ENCODE measurements at regions not wholly inside any gene's neighbourhood (a gene's known extent, or its start where the extent isn't known, plus 50 kb on each side); places are given as distances from the start of the nearest gene placed in this dataset.

DNA sequence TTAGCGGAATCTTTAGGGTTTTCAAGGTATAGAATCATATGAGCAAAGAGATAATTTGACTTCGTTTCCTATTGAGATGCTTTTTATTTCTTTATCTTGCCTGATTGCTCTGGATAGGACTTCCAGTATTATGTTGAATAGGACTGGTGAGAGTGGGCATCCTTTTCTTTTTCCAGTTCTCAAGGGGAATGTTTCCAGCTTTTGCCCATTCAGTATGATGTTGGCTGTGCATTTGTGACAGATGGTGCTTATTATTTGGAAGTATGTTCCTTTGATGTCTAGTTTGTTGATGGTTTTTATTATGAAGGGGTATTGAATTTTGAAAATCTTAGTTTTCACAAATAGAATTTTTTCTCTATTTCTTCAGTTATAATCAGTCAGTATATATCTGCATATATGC is 656.6 kb upstream of the MAP3K7 start:
- TF ChIP-seq SPI1 (IDR thresholded peaks at IDR 0.05; ENCODE audit: borderline replicate concordance, low read depth): no peak
- no peak for TF ChIP-seq GABPA (IDR thresholded peaks at IDR 0.05; ENCODE audit: low read depth)
- TF ChIP-seq, protein P1, sequence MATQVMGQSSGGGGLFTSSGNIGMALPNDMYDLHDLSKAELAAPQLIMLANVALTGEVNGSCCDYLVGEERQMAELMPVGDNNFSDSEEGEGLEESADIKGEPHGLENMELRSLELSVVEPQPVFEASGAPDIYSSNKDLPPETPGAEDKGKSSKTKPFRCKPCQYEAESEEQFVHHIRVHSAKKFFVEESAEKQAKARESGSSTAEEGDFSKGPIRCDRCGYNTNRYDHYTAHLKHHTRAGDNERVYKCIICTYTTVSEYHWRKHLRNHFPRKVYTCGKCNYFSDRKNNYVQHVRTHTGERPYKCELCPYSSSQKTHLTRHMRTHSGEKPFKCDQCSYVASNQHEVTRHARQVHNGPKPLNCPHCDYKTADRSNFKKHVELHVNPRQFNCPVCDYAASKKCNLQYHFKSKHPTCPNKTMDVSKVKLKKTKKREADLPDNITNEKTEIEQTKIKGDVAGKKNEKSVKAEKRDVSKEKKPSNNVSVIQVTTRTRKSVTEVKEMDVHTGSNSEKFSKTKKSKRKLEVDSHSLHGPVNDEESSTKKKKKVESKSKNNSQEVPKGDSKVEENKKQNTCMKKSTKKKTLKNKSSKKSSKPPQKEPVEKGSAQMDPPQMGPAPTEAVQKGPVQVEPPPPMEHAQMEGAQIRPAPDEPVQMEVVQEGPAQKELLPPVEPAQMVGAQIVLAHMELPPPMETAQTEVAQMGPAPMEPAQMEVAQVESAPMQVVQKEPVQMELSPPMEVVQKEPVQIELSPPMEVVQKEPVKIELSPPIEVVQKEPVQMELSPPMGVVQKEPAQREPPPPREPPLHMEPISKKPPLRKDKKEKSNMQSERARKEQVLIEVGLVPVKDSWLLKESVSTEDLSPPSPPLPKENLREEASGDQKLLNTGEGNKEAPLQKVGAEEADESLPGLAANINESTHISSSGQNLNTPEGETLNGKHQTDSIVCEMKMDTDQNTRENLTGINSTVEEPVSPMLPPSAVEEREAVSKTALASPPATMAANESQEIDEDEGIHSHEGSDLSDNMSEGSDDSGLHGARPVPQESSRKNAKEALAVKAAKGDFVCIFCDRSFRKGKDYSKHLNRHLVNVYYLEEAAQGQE (IDR thresholded peaks at IDR 0.05; ENCODE audit: insufficient replicate concordance, low read depth): no peak
- Histone ChIP-seq H3K27ac (replicated peaks) (no peak overlapping the region), H3K27me3 (ENCODE audit: insufficient read depth, poor library complexity, severe bottlenecking) (no peaks in the 10 kb centered on the region), H3K4me3 (replicated peaks; ENCODE audit: insufficient read depth, low read length) (no peak overlapping the region)
- no peak for DNase-seq (ENCODE audit: low read depth in 1 of 2, low spot score in 1 of 2)

DNA sequence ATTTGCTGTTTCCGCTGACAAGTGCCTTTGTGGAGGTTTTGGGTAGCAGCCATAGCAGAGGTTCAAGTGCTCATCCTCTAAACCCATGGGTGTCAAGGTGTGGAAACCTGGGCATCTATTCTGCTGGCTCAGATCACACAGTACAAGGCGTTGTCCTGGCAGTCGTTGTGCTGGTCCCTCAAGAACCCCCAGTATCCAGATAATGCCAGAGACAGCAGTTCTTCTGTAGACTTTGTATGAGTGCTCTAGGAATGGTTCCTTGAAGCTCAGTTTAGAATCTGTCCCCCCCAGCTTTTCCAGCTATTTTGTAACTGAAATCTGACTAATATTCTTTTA is 655.7 kb upstream of the MAP3K7 start:
- H3K4me3 ChIP-seq (replicated peaks; ENCODE audit: insufficient read depth, low read length): no peak overlapping the region
- TF ChIP-seq POLR2AphosphoS5 (IDR thresholded peaks at IDR 0.05; ENCODE audit: low read depth) (no peak), SPI1 (IDR thresholded peaks at IDR 0.05; ENCODE audit: borderline replicate concordance, low read depth) (no peak), GABPA (IDR thresholded peaks at IDR 0.05; ENCODE audit: low read depth) (no peak)
- TF ChIP-seq, protein P1 (IDR thresholded peaks at IDR 0.05; ENCODE audit: insufficient replicate concordance, low read depth): no peak
- TF ChIP-seq, protein P2, sequence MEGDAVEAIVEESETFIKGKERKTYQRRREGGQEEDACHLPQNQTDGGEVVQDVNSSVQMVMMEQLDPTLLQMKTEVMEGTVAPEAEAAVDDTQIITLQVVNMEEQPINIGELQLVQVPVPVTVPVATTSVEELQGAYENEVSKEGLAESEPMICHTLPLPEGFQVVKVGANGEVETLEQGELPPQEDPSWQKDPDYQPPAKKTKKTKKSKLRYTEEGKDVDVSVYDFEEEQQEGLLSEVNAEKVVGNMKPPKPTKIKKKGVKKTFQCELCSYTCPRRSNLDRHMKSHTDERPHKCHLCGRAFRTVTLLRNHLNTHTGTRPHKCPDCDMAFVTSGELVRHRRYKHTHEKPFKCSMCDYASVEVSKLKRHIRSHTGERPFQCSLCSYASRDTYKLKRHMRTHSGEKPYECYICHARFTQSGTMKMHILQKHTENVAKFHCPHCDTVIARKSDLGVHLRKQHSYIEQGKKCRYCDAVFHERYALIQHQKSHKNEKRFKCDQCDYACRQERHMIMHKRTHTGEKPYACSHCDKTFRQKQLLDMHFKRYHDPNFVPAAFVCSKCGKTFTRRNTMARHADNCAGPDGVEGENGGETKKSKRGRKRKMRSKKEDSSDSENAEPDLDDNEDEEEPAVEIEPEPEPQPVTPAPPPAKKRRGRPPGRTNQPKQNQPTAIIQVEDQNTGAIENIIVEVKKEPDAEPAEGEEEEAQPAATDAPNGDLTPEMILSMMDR (IDR thresholded peaks at IDR 0.05; ENCODE audit: insufficient read depth, low read length): no peak
- no peak for DNase-seq (ENCODE audit: low read depth in 1 of 2, low spot score in 1 of 2)
- no peaks in the 10 kb centered on the region for H3K27me3 ChIP-seq (ENCODE audit: insufficient read depth, poor library complexity, severe bottlenecking)
- no peak overlapping the region for H3K27ac ChIP-seq (replicated peaks)

DNA sequence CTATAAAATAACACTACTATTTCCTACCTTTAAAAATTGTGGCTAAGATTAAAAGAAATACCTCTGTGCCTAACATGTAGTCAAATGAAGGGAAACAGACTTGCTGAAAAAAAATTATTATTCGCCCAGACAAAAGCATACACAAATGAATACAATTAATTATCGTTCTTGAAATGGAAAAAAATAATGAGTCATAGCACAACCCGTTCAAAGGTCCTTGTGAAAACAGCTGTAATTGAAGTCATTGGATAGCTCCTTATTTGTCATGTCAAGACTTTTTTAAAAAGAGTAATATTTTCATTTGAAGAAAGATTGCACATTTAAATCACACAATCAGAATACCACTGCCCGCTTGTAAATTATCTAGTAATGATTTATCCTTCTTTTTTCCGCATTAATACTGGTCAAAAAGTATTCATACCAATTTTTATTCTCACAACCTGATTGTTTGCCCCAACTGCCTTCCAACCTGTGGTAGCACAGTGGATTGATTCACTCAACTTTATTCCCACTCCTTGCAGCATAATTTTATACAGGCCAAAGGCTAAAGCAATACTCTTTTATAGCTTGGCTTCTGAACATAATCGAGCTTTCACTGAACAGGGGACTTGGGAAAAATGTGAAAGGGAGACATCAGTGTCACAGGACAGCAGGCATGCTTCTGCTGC is 655.2 kb upstream of the MAP3K7 start:
- no peak overlapping the region for H3K4me3 ChIP-seq (replicated peaks; ENCODE audit: insufficient read depth, low read length)
- no peak overlapping the region for H3K27ac ChIP-seq (replicated peaks)
- DNase-seq (ENCODE audit: low read depth in 1 of 2, low spot score in 1 of 2): no peak
- no peak for TF ChIP-seq SPI1 (IDR thresholded peaks at IDR 0.05; ENCODE audit: borderline replicate concordance, low read depth)
- TF ChIP-seq POLR2AphosphoS5 (IDR thresholded peaks at IDR 0.05; ENCODE audit: low read depth): no peak
- TF ChIP-seq, protein P2 (IDR thresholded peaks at IDR 0.05; ENCODE audit: insufficient read depth, low read length): no peak
- TF ChIP-seq, protein P1 (IDR thresholded peaks at IDR 0.05; ENCODE audit: insufficient replicate concordance, low read depth): no peak
- no peak for TF ChIP-seq GABPA (IDR thresholded peaks at IDR 0.05; ENCODE audit: low read depth)
- no peaks in the 10 kb centered on the region for H3K27me3 ChIP-seq (ENCODE audit: insufficient read depth, poor library complexity, severe bottlenecking)
